H1 (cell line): ENCODE measurements at regions not wholly inside any gene's neighbourhood (a gene's known extent, or its start where the extent isn't known, plus 50 kb on each side); places are given as distances from the start of the nearest gene placed in this dataset.

ENCODE experiments used
- CTCF ChIA-PET: fragments of 300-600 bp; sonication (Branson Sonifier 250); formaldehyde crosslinking; loops from one replicate; lab custom pipeline; 2021; ENCODE audit not compliant: partially characterized antibody; lab: Charles Lee
- POLR2A ChIA-PET: fragments of 300-600 bp; sonication (Branson Sonifier 250); formaldehyde crosslinking; loops from one replicate; lab custom pipeline; 2021; ENCODE audit warnings: inconsistent platforms; ENCODE audit not compliant: partially characterized antibody; lab: Charles Lee
- DNase-seq, 2 experiments: peaks; one replicate each; pipeline versions ENCODE4 v3.0.0 to v3.0.0-alpha.2; 2010 to 2022; ENCODE audit warnings: low spot score in 2 of 2, low read depth in 1 of 2, mixed read lengths in 1 of 2
- FAIRE-seq: peaks from 2 replicates; lab custom pipeline; 2011; peaks lifted over from hg19 to GRCh38; lab: Jason Lieb, UNC
- H2AFZ ChIP-seq: 2 replicates; pipeline ENCODE4 v1.8.1; 2012; ENCODE audit warnings: low read length, inconsistent platforms
- H2AK5ac ChIP-seq: 2 replicates; pipeline ENCODE4 v1.6.1; 2013; ENCODE audit warnings: low read depth, low read length
- H2BK120ac ChIP-seq: replicated peaks from 2 replicates; pipeline ENCODE3; 2013; ENCODE audit warnings: low read depth, low read length, inconsistent platforms
- H2BK12ac ChIP-seq: 2 replicates; pipeline ENCODE4 v1.6.1; 2013; ENCODE audit warnings: low read depth, low read length
- H2BK15ac ChIP-seq: 2 replicates; pipeline ENCODE4 v1.6.1; 2013; ENCODE audit warnings: low read length
- H2BK20ac ChIP-seq: 2 replicates; pipeline ENCODE4 v1.6.1; 2013; ENCODE audit warnings: low read length
- H2BK5ac ChIP-seq: 2 replicates; pipeline ENCODE4 v1.6.1; 2013; ENCODE audit warnings: low read depth, low read length
- H3K14ac ChIP-seq: 2 replicates; pipeline ENCODE4 v1.6.1; 2013; ENCODE audit warnings: inconsistent platforms; ENCODE audit not compliant: insufficient read length
- H3K18ac ChIP-seq: 2 replicates; pipeline ENCODE4 v1.6.1; 2013; ENCODE audit warnings: low read length; ENCODE audit errors: extremely low read depth
- H3K23ac ChIP-seq: 2 replicates; pipeline ENCODE4 v1.6.1; 2013; ENCODE audit warnings: inconsistent platforms; ENCODE audit not compliant: insufficient read length
- H3K23me2 ChIP-seq: 2 replicates; pipeline ENCODE4 v1.6.1; 2013; ENCODE audit warnings: low read depth, low read length
- H3K27ac ChIP-seq: 2 replicates; pipeline ENCODE4 v1.6.1; 2011; ENCODE audit warnings: low read depth, low read length, inconsistent platforms
- H3K27me3 ChIP-seq, 4 experiments: replicated peaks in 1 of 4; 1 replicate in 1 of 4; 2 replicates in 3 of 4; pipeline versions ENCODE4 v1.6.1 to v1.8.1; 2011 to 2013; ENCODE audit warnings: low read length in 3 of 4, mild to moderate bottlenecking in 3 of 4, inconsistent platforms in 2 of 4, mixed read lengths in 2 of 4, moderate library complexity in 1 of 4; ENCODE audit not compliant: control insufficient read depth in 3 of 4, insufficient read depth in 3 of 4; ENCODE audit errors: extremely low read depth in 1 of 4
- H3K36me3 ChIP-seq, 4 experiments: 2 replicates each; pipeline versions ENCODE4 v1.6.1 to v1.8.1; 2011 to 2013; ENCODE audit warnings: mild to moderate bottlenecking in 4 of 4, low read length in 3 of 4, moderate library complexity in 2 of 4, control low read depth in 1 of 4, inconsistent platforms in 1 of 4; ENCODE audit not compliant: insufficient read depth in 4 of 4, control insufficient read depth in 2 of 4
- H3K4ac ChIP-seq: replicated peaks from 2 replicates; pipeline ENCODE3; 2013; ENCODE audit warnings: low read length, low read depth, mixed read lengths, inconsistent platforms; ENCODE audit not compliant: insufficient read length
- H3K4me1 ChIP-seq, 4 experiments: replicated peaks in 1 of 4; 1 replicate in 1 of 4; 2 replicates in 3 of 4; pipeline versions ENCODE4 v1.6.1 to v1.8.1; 2011 to 2013; ENCODE audit warnings: low read length in 3 of 4, inconsistent platforms in 2 of 4, mixed read lengths in 1 of 4; ENCODE audit not compliant: insufficient read depth in 4 of 4, control insufficient read depth in 3 of 4
- H3K4me2 ChIP-seq, 2 experiments: 2 replicates each; pipeline versions ENCODE4 v1.6.1 to v1.8.1; 2011 to 2013; ENCODE audit warnings: low read depth in 2 of 2, low read length in 2 of 2, control low read depth in 1 of 2, inconsistent platforms in 1 of 2, mild to moderate bottlenecking in 1 of 2; ENCODE audit not compliant: insufficient read depth in 1 of 2
- H3K4me3 ChIP-seq, 4 experiments: fragments of 200-600, 300-600 bp in 1 of 4; sonication (generic), shearing (Covaris generic), sonication (Bioruptor Twin) in 1 of 4; 2 replicates each; pipeline versions ENCODE4 v1.5.1 to v1.8.1; 2011 to 2016; ENCODE audit warnings: low read length in 4 of 4, low read depth in 3 of 4, control low read depth in 2 of 4, inconsistent platforms in 2 of 4, mild to moderate bottlenecking in 2 of 4, mixed read lengths in 1 of 4, moderate library complexity in 1 of 4; ENCODE audit not compliant: insufficient read depth in 2 of 4; ENCODE audit errors: extremely low read depth in 1 of 4
- H3K56ac ChIP-seq: replicated peaks from 2 replicates; pipeline ENCODE3; 2013; ENCODE audit warnings: low read depth, mild to moderate bottlenecking, mixed read lengths, low read length, inconsistent platforms; ENCODE audit not compliant: insufficient read length
- H3K79me1 ChIP-seq: 2 replicates; pipeline ENCODE4 v1.6.1; 2013; ENCODE audit warnings: low read depth, low read length, control low read depth
- H3K79me2 ChIP-seq, 2 experiments: 2 replicates each; pipeline versions ENCODE4 v1.6.1 to v1.8.1; 2012 to 2013; ENCODE audit warnings: low read length in 2 of 2, mild to moderate bottlenecking in 2 of 2, inconsistent platforms in 1 of 2; ENCODE audit not compliant: insufficient read depth in 2 of 2, control insufficient read depth in 1 of 2
- H3K9ac ChIP-seq, 4 experiments: replicated peaks in 1 of 4; 1 replicate in 1 of 4; 2 replicates in 3 of 4; pipeline versions ENCODE4 v1.6.1 to v1.8.1; 2011 to 2013; ENCODE audit warnings: low read depth in 3 of 4, low read length in 3 of 4, control low read depth in 2 of 4, mild to moderate bottlenecking in 2 of 4, moderate library complexity in 2 of 4, inconsistent platforms in 1 of 4; ENCODE audit errors: extremely low read depth in 1 of 4
- H3K9me3 ChIP-seq, 2 experiments: 2 replicates each; pipeline versions ENCODE4 v1.6.1 to v1.8.1; 2012 to 2013; ENCODE audit warnings: mild to moderate bottlenecking in 2 of 2, moderate library complexity in 2 of 2, control low read depth in 1 of 2, inconsistent platforms in 1 of 2, low read depth in 1 of 2, low read length in 1 of 2, mixed read lengths in 1 of 2; ENCODE audit not compliant: insufficient read depth in 2 of 2
- H4K20me1 ChIP-seq, 2 experiments: replicated peaks in 1 of 2; 2 replicates each; pipeline versions ENCODE3 to v1.8.1; 2011 to 2013; ENCODE audit warnings: inconsistent platforms in 2 of 2, low read length in 2 of 2, mild to moderate bottlenecking in 1 of 2; ENCODE audit not compliant: insufficient read depth in 2 of 2, control insufficient read depth in 1 of 2
- H4K5ac ChIP-seq: 2 replicates; pipeline ENCODE4 v1.6.1; 2013; ENCODE audit warnings: low read length, low read depth, mixed read lengths, inconsistent platforms; ENCODE audit not compliant: insufficient read length
- H4K8ac ChIP-seq: 2 replicates; pipeline ENCODE4 v1.8.0; 2013; ENCODE audit warnings: mild to moderate bottlenecking, moderate library complexity, low read length, inconsistent platforms; ENCODE audit not compliant: insufficient read depth; ENCODE audit errors: extremely low read depth
- H4K91ac ChIP-seq: replicated peaks from 2 replicates; pipeline ENCODE3; 2013; ENCODE audit warnings: low read length, mixed read lengths, inconsistent platforms; ENCODE audit not compliant: insufficient read length
- MAFK ChIP-seq: IDR thresholded peaks from 2 replicates; pipeline ENCODE4 v1.6.1; 2012; ENCODE audit warnings: low read depth, mild to moderate bottlenecking, improper control_type of control experiment, low read length
- SP1 ChIP-seq: IDR thresholded peaks from 2 replicates; pipeline ENCODE4 v1.6.1; 2011; ENCODE audit warnings: low read depth, low read length
- WGBS, 2 experiments: shearing (Covaris generic) in 1 of 2; methylation state at CpG; one replicate each; pipeline versions ENCODE4 v1.1.6 to v1.1.7; 2013 to 2015; ENCODE audit warnings: low lambda C conversion rate in 2 of 2, mixed read lengths in 2 of 2, inconsistent platforms in 1 of 2, low coverage in 1 of 2, missing lambda C conversion rate in 1 of 2; ENCODE audit not compliant: insufficient replicate concordance in 2 of 2, insufficient coverage in 1 of 2, insufficient read length in 1 of 2; ENCODE audit errors: extremely low coverage in 1 of 2, missing lambda C conversion rate in 1 of 2; 5-methylcytosine and 5-hydroxymethylcytosine counted together

- no peak for TF ChIP-seq MAFK
These were observed 360.7 kb downstream of the FIGN start (continued) for GRCh38 chr2:163375070-163375469.

GRCh38 chr2:163374282-163374681 is 361.5 kb downstream of the FIGN start:
- no peak overlapping the region for H4K8ac ChIP-seq
- H3K14ac ChIP-seq, result no peak overlapping the region
- H2AK5ac ChIP-seq, result no peak overlapping the region
- H3K79me1 ChIP-seq, result no peaks in the 10 kb centered on the region
- H3K56ac ChIP-seq, result no peak overlapping the region
- no peak overlapping the region for H3K9ac ChIP-seq
- POLR2A ChIA-PET, result no interaction called here
- H3K18ac ChIP-seq, result no peak overlapping the region
- 94% methylated on average over 3 of the region's 3 CpGs; no CpG with 5 or more reads in 1 of the 2 experiments for WGBS, 2 experiments
- DNase-seq (no peak), FAIRE-seq (no peak)
- no peak overlapping the region for H2BK12ac ChIP-seq
- H2BK5ac ChIP-seq, result no peak overlapping the region
- H2BK20ac ChIP-seq, result no peak overlapping the region
- no peak overlapping the region for H4K5ac ChIP-seq
- no peak overlapping the region for H3K23ac ChIP-seq
- no peak overlapping the region for H3K4ac ChIP-seq
- no peaks in the 10 kb centered on the region; the same call in 1 of the 2 replicates for H3K23me2 ChIP-seq
- H4K20me1 ChIP-seq, result no peaks in the 10 kb centered on the region
- H3K4me3 ChIP-seq, result no peak overlapping the region
- H3K27me3 ChIP-seq, result no peaks in the 10 kb centered on the region
- no peak overlapping the region for H3K27ac ChIP-seq
- H4K91ac ChIP-seq, result no peak overlapping the region
- no peaks in the 10 kb centered on the region for H3K36me3 ChIP-seq
- no peaks in the 10 kb centered on the region for H3K79me2 ChIP-seq
- H3K4me2 ChIP-seq, result no peak overlapping the region
- H2BK15ac ChIP-seq, result no peak overlapping the region
- CTCF ChIA-PET, result interaction anchor here (0.6 to 1.0 kb wide), 3 partner anchors 14 to 635 kb away, joined by 3 to 4 read pairs (median 3); no protein-coding TSS in a partner anchor
- no peak overlapping the region for H2BK120ac ChIP-seq
- H3K4me1 ChIP-seq, result no peaks in the 10 kb centered on the region; a peak in 1 of 7 replicates
- H3K9me3 ChIP-seq, result no peaks in the 10 kb centered on the region
- H2AFZ ChIP-seq, result no peak overlapping the region
- no peak for TF ChIP-seq SP1
